ENCODE measurements at regions not wholly inside any gene's neighbourhood (a gene's known extent, or its start where the extent isn't known, plus 50 kb on each side); places are given as distances from the start of the nearest gene placed in this dataset.

DNA sequence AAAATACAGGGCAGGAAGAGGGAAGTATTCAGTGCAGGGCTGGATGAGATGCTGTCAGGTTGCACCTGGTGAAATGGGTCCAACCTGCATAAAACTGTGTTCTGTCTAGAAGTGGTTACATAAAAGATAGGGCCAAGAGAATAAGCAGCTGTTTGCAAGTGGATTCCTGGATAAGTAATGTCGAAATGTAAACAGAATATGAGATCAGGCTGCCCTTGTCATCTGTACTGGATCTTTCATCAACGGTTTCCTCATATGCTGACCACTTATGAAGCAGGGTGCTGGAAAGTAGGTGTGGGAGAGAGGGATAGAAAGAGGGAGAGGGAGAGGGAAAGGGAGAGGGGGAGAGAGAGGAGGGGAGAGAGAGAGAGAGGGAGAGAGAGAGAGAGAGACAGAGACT, 349.8 kb upstream of the CPEB2 start:
- no peaks in the 10 kb centered on the region for H3F3A ChIP-seq (ENCODE audit: control insufficient read depth, insufficient read depth)
- no peaks in the 10 kb centered on the region for H3K79me2 ChIP-seq (ENCODE audit: control insufficient read depth, low read length)
- H3K27ac ChIP-seq (ENCODE audit: low read depth, low read length): no peak overlapping the region
- no peaks in the 10 kb centered on the region for H3K36me3 ChIP-seq (ENCODE audit: control insufficient read depth, low read length)
- no peak overlapping the region for H3K4me3 ChIP-seq (ENCODE audit: low read length)
- TF ChIP-seq, protein P1, sequence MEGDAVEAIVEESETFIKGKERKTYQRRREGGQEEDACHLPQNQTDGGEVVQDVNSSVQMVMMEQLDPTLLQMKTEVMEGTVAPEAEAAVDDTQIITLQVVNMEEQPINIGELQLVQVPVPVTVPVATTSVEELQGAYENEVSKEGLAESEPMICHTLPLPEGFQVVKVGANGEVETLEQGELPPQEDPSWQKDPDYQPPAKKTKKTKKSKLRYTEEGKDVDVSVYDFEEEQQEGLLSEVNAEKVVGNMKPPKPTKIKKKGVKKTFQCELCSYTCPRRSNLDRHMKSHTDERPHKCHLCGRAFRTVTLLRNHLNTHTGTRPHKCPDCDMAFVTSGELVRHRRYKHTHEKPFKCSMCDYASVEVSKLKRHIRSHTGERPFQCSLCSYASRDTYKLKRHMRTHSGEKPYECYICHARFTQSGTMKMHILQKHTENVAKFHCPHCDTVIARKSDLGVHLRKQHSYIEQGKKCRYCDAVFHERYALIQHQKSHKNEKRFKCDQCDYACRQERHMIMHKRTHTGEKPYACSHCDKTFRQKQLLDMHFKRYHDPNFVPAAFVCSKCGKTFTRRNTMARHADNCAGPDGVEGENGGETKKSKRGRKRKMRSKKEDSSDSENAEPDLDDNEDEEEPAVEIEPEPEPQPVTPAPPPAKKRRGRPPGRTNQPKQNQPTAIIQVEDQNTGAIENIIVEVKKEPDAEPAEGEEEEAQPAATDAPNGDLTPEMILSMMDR (IDR thresholded peaks at IDR 0.05; ENCODE audit: low read depth, low read length, poor library complexity, severe bottlenecking): no peak
- no peak for TF ChIP-seq EZH2phosphoT487 (IDR thresholded peaks at IDR 0.05; ENCODE audit: borderline replicate concordance, low read length)
- H3K4me1 ChIP-seq (ENCODE audit: control insufficient read depth, low read length): no peaks in the 10 kb centered on the region
- H3K9me3 ChIP-seq (ENCODE audit: control insufficient read depth, insufficient read depth, low read length): no peaks in the 10 kb centered on the region
- H4K20me1 ChIP-seq (ENCODE audit: control insufficient read depth, insufficient read depth, low read depth, low read length): no peaks in the 10 kb centered on the region
- H3K27me3 ChIP-seq (ENCODE audit: control insufficient read depth, low read length): no peaks in the 10 kb centered on the region
- H3K9me2 ChIP-seq (replicated peaks; ENCODE audit: control insufficient read depth, low read length): no peaks in the 10 kb centered on the region
- H3K4me2 ChIP-seq (ENCODE audit: low read length): no peak overlapping the region

DNA sequence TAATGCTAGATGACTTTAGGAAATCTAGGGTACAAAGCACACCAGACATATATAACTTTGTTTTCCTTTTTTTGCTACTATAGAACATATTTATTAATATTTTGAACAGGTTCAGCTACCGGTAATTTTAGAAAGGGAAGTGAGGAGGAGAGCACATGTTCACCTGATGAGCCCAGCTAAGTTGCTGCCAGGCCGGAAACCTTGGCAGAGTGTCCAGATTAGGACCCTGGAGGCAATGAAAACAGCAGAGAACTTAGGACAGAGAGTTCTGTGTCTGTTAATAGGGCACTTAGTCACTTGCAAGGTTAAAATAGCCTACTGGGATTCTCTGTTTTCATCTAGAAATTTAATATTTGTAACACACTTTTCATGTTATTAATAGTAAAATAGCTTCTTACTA, 348.9 kb upstream of the CPEB2 start:
- H3K27me3 ChIP-seq (ENCODE audit: control insufficient read depth, low read length): no peaks in the 10 kb centered on the region
- H3K9me3 ChIP-seq (ENCODE audit: control insufficient read depth, insufficient read depth, low read length): no peaks in the 10 kb centered on the region
- no peaks in the 10 kb centered on the region for H3K36me3 ChIP-seq (ENCODE audit: control insufficient read depth, low read length)

DNA sequence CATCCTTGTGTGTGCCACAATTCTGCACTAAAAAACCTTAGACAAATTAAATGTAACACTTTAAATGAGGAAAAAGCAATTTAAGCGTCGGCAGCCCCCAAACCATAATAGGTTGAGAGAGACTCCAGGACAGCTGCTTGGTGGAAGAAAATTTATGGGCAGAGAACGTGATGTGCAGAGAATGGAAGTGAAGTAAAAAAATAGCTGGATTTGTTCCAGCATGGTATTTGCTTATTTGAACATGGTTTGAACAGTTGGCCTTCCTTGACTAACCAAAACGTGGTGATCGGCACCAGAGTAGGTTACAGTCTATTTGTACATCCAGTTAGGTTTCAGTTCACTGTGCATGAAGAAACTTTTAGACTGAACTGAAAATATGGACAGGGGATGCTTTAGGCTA, 343.0 kb upstream of the CPEB2 start:
- H3K79me2 ChIP-seq (ENCODE audit: control insufficient read depth, low read length): no peaks in the 10 kb centered on the region
- no peaks in the 10 kb centered on the region for H3K36me3 ChIP-seq (ENCODE audit: control insufficient read depth, low read length)
- H3F3A ChIP-seq (ENCODE audit: control insufficient read depth, insufficient read depth): no peaks in the 10 kb centered on the region
- no peaks in the 10 kb centered on the region for H3K27me3 ChIP-seq (ENCODE audit: control insufficient read depth, low read length)
- H3K27ac ChIP-seq (ENCODE audit: low read depth, low read length): no peak overlapping the region
- H3K4me3 ChIP-seq (ENCODE audit: low read length): no peak overlapping the region
- no peak overlapping the region for H3K4me2 ChIP-seq (ENCODE audit: low read length)
- no peaks in the 10 kb centered on the region for H4K20me1 ChIP-seq (ENCODE audit: control insufficient read depth, insufficient read depth, low read depth, low read length)
- no peaks in the 10 kb centered on the region for H3K9me2 ChIP-seq (replicated peaks; ENCODE audit: control insufficient read depth, low read length)
- H3K4me1 ChIP-seq (ENCODE audit: control insufficient read depth, low read length): no peaks in the 10 kb centered on the region
- TF ChIP-seq, protein P1 (IDR thresholded peaks at IDR 0.05; ENCODE audit: low read depth, low read length, poor library complexity, severe bottlenecking): no peak
- no peak for TF ChIP-seq EZH2phosphoT487 (IDR thresholded peaks at IDR 0.05; ENCODE audit: borderline replicate concordance, low read length)
- H3K9me3 ChIP-seq (ENCODE audit: control insufficient read depth, insufficient read depth, low read length): no peaks in the 10 kb centered on the region

More for the DNA sequence above, 348.9 kb upstream of the CPEB2 start:
- Histone ChIP-seq H3K4me2 (ENCODE audit: low read length) (no peak overlapping the region), H3K4me1 (ENCODE audit: control insufficient read depth, low read length) (no peaks in the 10 kb centered on the region), H4K20me1 (ENCODE audit: control insufficient read depth, insufficient read depth, low read depth, low read length) (no peaks in the 10 kb centered on the region), H3K4me3 (ENCODE audit: low read length) (no peak overlapping the region), H3K27ac (ENCODE audit: low read depth, low read length) (no peak overlapping the region), H3F3A (ENCODE audit: control insufficient read depth, insufficient read depth) (no peaks in the 10 kb centered on the region), H3K9me2 (replicated peaks; ENCODE audit: control insufficient read depth, low read length) (no peaks in the 10 kb centered on the region), H3K79me2 (ENCODE audit: control insufficient read depth, low read length) (no peaks in the 10 kb centered on the region)
- TF ChIP-seq EZH2phosphoT487 (IDR thresholded peaks at IDR 0.05; ENCODE audit: borderline replicate concordance, low read length): no peak
- TF ChIP-seq, protein P1 (IDR thresholded peaks at IDR 0.05; ENCODE audit: low read depth, low read length, poor library complexity, severe bottlenecking): no peak

Measured in DOHH2 (cell line).